Activated T-cell treated with anti-CD3 and anti-CD28 coated beads for 4 hours (primary cell): ENCODE measurements at regions not wholly inside any gene's neighbourhood (a gene's known extent, or its start where the extent isn't known, plus 50 kb on each side); places are given as distances from the start of the nearest gene placed in this dataset.
A peak's percentile ranks its signal among the peaks of the same experiment; 100 is the strongest.
"Not testable (repeated sequence)": the region's sequence is repeated elsewhere in the genome, so short reads cannot be mapped to it uniquely, and the experiment has no call there.

Experiments used
- DNase-seq: peaks from one replicate; pipeline ENCODE4 v3.0.0-alpha.2; 2020

DNA sequence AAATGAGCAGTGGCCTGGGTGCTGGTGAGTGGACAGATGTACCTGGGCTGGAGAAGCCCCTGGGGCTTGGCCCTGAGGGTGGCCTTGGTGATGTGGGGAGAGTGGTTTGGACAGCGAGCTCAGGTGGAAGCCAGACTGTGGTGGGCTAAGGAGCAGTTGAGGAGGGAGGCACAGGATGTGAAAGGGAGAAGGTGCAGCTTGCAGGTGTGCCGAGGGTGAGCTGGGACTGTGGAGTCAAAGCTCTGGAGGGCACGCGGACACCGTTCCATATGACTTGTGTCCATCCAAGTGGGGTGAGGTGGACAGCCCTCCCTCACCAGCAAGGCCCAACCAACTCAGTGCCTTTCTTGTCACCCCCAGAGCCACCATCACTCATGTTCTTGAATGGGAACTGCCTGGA is 170.8 kb upstream of the ZNF267 start:
- no peak for DNase-seq

DNA sequence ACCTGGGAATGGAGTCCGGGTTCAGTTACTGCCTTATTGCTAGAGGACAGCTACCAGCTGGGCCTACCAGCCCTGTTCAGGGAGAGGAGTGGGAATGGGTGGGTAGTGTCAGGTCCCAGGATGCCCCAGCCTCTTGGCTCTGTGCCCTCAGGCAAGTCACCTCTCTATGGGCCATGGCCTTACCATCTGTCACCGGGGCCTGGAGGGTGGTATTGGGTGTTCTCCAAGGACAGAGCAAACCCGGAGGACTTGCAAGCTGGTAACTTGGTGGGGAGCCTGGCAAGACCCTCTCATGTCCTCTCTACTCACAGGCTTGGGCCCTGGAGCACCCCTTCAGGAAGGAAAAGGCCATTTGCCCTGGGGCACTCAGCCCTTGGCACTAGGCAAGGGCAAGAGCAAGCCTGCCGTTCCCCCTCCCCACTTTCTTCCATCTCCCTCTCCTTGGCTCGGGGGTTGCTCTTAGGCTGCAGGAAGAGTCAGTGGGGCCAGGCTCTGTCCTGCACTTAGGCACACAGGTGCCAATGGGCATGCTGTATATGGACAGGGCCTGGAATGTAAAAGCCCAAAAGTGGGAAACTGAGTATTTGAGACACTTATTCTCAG is 170.0 kb upstream of the ZNF267 start:
- DNase-seq, result no peak

DNA sequence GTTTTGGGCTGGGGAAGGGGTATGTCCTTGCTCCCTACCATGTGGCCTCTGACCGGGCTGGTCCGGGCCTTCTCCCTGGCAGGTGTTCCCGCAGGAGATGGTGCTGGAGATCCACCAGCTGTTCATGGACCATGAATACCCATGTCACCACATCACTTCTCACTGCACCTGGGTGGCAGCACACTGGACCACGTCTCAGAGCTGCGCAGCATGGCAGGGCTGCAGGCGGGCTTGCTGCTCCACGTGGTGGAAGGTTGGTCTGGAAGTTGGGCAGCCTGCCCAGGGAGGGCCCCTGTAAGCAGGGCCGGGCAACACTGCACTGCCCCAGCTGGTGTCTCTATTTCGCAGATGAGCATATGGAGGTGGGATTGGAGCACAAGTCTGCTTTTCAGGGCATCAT is 169.5 kb upstream of the ZNF267 start:
- no peak for DNase-seq

DNA sequence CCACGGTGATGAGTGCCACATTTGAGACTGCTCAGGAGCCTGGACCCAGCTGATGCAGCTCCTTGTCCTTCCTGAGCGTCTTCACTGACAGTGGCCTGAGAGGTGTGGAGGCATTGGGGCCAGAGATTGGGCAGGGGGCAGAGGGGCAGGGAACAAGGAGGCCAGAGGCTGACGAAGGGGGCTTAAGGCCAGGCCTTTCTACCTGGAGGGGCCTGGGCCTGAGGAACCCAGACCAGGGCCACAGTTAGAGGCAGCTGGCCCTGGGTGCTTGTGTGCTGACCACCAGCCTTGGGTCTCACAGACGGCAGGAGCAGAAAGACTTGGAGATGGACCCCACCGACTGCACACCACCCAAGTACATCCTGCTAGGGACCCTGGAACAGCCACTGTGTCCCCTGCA is 168.2 kb upstream of the ZNF267 start:
- no peak for DNase-seq

DNA sequence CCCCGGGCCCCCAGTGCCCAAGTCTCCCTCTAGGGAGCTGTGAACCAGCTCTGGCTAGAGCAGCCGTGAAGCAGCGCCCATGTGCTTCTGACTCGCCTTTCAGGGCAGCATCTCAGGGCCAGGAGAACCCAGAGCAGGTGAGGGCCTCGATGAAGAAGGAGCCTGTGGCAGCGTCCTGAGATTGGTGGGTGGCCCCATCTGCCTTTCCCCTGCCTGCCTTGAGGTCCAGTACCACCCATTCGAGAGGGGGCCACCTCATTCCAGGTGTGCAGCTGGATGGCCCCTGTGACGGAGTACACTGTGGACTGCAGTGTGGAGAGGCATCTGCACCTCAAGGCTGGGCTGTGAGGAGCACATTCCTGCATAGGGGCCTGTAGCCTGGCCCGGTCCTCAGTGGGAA is 167.3 kb upstream of the ZNF267 start:
- DNase-seq, result no peak

DNA sequence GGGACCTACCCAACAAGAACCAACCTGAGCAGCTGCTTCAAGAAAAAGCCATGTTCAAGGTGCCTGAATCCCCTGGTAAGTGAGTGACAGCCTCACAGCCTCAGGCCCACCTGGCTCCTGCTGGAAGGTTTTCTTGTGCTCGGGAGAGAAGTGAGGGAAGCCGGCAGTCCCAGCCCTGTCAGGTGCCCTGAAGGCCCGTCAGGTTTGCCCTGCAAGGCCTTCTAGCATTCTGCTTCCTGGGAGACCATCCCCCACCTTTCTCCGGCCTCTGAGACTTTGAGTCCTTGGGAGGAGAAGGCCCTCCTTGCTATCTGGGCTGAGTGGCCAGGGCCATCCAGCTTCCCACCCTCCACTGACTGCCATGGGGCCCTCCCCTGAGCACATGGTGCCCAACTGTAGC is 166.7 kb upstream of the ZNF267 start:
- DNase-seq, result no peak

DNA sequence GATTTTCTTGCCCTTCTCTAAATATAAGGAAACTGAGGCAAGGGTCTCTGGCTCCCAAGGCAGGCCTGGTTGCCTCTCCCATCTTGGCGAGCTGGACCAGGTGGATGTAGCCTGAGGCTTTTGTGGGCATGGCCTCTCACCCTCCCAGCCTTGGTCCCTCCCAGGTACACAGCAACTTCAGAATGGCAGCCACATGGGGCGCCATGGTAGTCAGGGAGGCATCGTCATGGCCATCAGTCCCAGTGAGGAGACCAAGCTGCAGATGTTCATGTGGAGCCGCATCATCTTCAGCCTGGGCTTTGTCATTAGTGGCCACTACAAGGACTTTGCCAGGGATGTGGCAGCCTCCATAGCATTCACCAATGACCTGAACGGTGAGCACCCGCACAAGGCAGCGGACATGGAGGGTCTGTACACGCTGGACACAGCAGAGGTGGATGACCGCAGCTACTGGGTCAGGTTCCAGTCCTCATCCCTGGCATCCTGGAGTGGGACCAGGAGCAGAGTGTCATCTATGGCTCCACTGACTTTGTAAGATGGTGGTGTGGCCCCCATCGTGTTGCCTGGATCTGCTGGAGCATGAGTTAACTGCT is 165.8 kb upstream of the ZNF267 start:
- DNase-seq, result no peak

DNA sequence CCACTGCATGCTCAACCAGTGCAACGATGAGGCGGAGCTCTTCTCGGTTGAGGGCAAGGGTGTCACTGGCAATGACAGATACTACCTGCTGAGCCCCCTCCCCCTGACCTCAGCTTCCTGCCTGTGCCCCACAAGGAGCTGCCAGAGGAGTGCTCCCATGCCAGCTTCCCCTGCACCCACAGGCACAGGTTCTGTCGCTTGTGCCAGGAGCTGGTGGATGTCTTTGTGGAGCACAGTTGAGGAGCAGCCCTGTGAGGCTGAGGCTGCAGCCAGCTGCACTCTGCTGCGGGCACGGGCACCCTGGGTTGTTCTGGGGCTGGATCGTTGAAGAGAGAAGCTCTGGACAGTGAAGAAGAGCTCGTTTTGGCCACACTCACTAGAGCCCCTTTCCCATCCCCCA is 165.3 kb upstream of the ZNF267 start:
- no peak for DNase-seq

DNA sequence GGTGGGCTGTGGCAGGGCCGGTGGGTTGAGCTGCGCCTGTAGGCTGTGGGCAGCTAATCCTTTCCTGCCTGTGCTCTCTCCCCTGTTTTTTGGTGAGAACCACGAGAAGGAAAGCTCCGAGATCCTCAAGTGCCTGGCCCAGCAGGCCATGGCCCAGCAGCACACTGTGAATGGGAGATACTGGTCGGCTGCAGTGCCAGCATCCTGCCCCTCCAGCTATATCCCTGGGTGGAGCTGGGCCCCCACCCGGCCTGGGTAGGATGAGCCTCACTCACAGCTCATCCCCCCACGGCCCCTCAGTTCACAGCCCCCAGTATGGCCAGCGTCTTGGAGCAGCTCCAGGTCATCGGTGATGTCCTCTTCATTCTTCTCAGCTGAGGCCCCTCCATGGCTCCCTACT is 164.4 kb upstream of the ZNF267 start:
- DNase-seq, result no peak

DNA sequence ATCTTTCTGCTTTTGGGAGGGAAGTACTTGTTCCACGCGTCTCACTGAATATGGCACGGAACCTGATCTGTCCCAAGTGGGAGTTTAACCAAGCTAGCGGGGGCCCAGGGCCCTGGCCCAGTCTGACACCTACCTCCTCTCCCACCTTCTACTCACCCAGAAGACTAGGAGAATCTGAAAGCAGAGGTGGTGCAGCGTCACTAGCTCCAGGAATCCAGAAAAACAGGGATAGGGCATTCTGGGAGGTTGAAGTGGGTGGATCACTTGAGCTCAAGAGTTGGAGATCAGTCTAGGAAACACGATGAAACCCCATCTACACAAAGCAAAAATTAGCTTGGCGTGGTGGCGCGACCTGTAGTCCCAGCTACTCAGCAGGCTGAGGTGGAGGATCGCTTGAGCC is 163.5 kb upstream of the ZNF267 start:
- DNase-seq, result no peak

DNA sequence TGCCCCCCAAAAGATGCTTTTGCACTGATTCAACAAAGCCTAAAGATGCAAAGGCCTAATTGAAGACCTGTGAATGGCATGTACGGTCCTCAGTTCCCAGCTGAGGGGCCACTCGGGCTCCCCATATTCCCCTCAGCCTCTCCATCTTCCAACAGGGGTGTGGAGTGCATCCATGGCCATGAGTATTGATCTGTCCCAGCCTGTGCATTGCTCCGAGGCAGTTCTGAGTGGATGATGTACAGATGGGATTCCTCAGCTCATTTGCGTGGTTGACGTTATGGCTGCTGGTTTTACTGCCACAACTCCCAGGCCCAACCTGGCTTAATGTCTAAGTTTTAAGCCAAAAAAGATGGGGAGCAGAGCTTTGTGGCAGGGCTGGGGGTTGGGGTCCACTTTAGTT is 162.7 kb upstream of the ZNF267 start:
- DNase-seq, result no peak

DNA sequence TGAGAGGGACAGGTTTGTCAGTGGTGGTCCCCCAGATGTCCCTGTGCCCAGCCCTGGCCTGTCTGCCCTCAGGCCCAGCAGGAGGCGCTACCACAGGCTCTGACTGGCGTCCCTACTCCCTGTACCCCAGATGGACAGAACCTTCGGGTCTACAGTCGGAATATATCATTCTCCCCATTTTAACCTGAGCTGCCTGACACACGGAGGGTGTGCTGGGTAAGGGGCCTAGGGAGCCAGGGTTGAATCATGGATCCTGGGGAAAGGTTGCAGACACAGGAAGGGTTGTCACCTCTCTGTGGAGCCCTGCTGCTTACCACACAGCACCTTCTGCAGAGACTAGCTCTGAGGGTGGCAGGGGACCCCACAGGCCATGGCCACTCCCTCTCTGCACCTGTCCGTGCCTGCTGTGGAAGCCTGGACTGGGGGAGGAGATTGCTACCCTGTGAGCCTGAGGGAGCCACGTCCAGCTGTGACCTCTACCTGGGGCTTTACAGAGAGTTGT is 162.2 kb upstream of the ZNF267 start:
- no peak for DNase-seq

DNA sequence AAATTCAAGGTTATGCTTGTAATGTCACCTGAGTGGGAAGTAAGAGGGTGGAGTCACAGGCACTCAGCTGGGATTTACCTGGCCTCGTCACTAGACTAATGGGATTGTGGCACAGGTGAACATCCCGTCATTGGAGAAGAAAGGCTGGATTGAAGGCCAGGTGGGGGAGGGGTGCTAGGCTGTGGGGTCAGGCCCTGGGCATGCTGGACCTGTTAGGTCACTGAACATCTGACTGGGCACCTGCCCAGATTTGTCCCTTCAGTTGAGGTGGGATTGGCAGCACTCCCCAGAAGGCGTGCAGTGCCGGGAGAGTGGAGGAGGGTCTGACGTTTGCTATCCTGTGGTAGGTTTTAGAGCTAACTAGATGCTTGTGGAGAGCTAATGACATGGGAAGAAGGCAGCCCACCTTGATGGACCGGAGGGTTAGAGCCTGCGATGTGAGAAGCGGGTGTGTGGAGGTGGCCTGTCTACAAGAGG is 161.5 kb upstream of the ZNF267 start:
- DNase-seq, result no peak

DNA sequence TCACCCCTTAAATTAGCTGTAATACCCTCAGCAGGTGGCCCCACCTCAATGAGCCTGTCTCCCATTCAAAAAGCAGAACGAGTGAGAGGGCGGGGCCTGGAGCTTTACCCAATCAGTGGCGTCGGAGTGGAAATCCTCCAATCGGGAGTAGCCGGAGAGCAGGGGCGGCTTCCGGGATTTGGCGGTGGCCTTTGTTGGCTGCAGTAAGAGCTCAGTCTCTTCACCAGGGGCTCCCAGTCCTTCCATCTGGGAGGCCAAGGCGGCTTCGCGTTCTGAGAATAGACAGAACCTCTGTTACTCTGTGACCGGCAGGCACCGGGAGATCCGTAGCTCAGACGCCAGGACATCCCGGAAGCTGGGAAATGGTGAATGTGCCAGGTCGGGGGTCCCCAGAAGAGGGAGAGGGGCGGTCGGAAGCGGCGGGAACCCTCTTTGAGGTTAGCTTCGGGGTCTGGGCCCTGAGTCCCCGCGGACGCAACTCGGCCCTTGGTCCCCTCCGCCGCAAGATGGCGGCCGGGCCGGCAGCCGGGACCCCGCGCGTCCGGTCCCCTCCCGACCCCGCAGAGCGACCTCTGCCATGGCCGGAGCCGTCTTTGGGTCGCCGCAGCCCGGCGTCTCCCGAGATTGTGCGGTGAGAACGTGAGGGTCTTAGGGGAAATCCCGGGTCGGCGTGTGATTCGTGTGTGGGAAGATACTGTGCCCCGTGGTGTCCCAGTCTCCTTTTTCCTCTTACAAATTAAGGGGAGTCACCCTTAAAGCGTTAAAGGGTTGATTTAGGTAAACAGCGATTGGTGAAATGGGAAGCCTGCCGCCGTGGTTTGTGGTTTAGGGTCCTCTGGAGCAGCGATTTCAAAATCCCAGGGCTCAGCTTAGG is 160.3 kb upstream of the ZNF267 start:
- peak; percentile 91 for DNase-seq

DNA sequence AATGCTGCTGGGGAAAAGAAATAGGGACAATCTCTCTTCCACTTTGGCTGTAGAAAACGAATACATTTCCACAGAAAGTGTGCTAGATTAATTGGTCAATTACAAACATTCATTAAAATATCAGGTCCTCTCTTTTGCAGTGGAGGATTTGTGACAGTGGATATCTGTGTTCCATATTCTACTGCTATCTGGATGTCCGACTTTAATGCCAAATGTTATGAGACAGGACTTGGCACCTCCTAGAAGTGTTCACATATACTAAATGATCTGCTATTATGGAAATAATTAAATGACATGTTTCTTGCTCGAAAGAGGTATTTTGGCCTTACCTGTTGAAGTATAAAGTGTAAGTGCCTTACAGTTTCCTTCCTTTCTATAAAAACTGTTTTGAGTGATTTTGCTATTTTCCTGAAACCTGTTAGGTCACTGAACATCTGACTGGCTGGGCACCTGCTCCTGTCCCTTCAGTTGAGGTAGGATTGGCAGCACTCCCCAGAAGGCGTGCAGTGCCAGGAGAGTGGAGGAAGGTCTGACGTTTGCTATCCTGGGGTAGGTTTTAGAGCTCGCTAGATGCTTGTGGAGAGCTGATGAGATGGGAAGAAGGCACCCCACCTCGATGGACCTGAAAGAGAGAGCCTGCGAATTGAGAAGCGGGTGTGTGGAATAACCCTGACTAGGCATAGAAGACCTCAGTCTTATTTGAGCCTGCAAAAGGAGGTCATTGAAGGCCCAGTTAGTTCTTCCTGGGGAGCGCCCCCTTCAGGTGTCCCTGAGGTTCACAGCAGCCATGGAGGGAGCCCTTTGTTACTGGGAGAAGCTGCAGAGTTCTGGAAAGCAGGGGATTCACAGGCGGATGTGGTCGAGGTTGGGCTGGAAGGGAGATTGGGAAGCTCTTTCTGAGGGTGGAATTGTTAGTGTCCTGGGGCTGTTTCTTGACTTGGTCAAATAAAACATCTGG is 159.4 kb upstream of the ZNF267 start:
- DNase-seq, result no peak

DNA sequence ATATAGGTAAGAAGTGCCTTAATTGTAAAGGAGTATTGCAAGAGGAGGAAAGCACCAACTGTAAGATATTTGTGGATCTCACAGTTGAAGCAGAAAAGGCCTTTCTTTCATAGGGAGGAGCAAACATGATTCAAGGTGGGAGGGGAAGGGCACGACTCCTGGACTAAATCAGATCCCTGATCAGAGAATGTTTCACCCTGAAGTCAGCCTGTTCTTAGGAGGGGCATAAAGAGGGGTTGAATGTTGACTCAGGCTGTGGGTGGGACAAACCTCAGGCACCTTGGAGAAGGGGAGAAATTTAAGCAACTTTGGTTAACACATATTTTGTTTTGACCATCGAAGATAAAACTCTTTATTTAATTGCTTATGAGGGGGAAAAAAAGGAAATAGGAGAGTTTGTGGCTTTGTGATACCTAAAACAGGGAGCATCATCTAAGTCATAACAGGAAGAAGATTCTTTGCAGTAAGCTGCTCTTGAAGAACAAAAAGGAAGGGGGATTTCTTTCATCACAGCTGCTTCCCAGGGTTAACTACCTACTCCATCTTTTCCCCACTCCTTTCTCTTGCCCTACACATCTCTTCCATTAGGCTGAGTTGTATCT is 158.6 kb upstream of the ZNF267 start:
- no peak for DNase-seq

DNA sequence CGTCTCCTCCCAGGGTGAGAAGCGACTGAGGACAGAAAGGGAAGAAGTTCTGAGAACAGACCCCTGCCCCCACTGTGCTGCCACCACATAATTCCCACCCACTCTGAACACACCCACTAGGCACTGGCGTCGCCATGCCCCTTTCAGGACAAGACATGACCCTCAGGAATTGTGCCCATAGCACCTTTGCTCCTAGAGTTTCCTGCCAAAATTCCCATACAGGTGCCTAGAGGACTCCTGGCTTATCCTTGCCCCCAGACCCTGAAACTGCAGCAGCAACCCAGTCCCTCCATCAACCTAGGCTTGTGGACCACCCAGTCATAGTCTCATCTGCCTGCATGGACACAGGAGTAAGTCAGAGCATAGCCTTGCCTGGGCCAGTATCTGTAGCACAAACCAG is 157.7 kb upstream of the ZNF267 start:
- DNase-seq, result no peak

DNA sequence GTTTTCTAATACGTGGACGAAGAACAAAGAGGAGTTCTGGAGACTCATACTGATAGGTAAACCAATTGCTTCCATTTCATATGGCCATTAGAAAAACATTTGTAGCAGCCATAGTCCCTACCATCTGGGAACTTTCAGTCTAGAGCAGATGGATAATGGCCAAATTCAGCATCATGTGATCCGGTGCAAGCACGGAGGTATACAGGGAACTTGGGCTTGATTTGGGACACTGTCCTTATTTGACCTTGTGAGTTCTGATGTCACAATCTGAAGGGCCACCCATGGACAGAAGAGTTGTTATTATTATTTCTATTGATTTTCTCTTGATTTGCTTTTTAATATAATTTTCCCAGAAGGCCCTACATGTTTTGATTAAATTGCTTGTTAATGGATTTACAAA is 154.6 kb upstream of the ZNF267 start:
- DNase-seq, result no peak

DNA sequence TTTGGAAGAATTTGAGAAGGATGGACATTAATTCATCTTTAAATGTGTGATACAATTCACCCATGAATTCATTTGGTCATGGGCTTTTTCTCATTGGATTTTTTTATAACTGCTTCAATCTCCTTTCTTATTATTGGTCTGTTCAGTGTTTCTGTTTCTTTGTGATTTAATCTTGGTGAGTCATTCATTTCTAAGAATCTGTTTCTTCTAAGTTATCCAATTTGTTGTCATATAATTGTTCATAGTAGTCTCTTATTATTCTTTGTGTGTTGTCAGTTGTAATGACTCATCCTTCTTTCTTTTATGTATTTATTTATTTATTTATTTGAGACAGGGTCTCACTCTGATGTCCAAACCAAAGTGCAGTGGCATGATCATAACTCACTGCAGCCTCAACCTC is 146.1 kb upstream of the ZNF267 start:
- no peak for DNase-seq

DNA sequence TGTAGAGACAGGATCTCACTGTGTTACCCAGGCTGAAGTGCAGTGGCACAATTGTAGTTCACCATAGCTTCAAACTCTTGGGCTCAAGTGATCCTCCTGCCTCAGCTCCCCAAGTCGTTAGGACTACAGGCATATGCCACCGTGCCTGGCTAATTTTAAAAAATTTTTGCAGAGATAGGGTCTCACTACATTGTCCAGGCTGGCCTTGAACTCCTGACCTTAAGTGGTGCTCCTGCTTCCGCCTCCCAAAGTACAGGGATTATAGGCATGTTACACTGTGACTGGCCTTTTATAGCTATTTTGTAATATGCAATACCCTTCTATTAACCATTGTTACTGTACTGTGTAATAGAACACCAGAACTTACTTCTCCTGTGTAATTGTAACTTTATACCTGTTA is 139.3 kb upstream of the ZNF267 start:
- no peak for DNase-seq

DNA sequence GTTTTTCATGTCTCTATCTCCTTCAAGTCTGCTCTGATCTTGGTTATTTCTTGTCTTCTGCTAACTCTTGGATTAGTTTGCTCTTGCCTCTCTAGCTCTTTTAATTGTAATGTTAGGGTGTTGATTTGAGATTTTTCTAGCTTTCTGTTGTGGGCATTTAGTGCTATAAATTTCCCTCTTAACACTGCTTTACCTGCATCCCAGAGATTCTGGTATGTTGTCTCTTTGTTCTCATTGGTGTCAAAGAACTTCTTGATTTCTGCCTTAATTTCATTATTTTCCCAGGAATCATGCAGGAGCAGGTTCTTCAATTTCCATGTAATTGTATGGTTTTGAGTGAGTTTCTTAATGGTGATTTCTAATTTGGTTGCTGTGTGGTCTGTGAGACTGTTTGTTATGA is 128.5 kb upstream of the ZNF267 start:
- DNase-seq, result not testable (repeated sequence)

DNA sequence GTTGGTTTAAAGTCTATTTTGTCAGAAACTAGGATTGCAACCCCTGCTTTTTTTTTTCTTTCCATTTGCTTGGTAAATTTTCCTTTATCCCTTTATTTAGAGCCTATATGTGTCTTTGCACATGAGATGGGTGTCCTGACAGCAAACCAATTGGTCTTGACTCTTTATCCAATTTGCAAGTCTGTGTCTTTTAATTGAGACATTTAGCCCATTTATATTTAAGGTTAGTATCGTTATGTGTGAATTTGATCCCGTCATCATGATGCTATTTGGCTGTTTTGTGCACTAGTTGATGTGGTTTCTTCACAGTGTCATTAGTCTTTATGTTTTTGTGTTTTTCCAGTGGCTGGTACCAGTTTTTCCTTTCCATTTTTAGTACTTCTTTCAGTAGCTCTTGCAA is 127.7 kb upstream of the ZNF267 start:
- DNase-seq, result no peak
